Skeletal muscle satellite cell (primary cell): ENCODE measurements at regions not wholly inside any gene's neighbourhood (a gene's known extent, or its start where the extent isn't known, plus 50 kb on each side); places are given as distances from the start of the nearest gene placed in this dataset.

ENCODE experiments used
- H3K27me3 ChIP-seq: 2 replicates; pipeline ENCODE4 v1.7.0; 2013; ENCODE audit warnings: low read length; ENCODE audit not compliant: control insufficient read depth, insufficient read depth
- H3K36me3 ChIP-seq: 2 replicates; pipeline ENCODE4 v1.7.0; 2013; ENCODE audit warnings: mild to moderate bottlenecking, control low read depth, low read length; ENCODE audit not compliant: insufficient read depth
- H3K4me1 ChIP-seq: 2 replicates; pipeline ENCODE4 v1.7.0; 2013; ENCODE audit warnings: low read length; ENCODE audit not compliant: control insufficient read depth, insufficient read depth
- H3K4me2 ChIP-seq: 2 replicates; pipeline ENCODE4 v1.7.0; 2013; ENCODE audit warnings: mild to moderate bottlenecking, low read length
- H3K4me3 ChIP-seq: 2 replicates; pipeline ENCODE4 v1.7.0; 2013; ENCODE audit warnings: low read length
- H3K9ac ChIP-seq: 2 replicates; pipeline ENCODE4 v1.7.0; 2013; ENCODE audit warnings: mild to moderate bottlenecking, low read depth, low read length, moderate library complexity
- H3K9me3 ChIP-seq: replicated peaks from 2 replicates; pipeline ENCODE4 v1.7.0; 2013; ENCODE audit warnings: mild to moderate bottlenecking, control low read depth, low read length

GRCh38 chr10:33114451-33114952, 156.5 kb upstream of the ITGB1 start:
- Histone ChIP-seq H3K4me3 (peak overlapping the region; percentile 11), H3K36me3 (no peaks in the 10 kb centered on the region), H3K4me1 (peaks cover 46% of the 10 kb centered on the region), H3K9me3 (no peaks in the 10 kb centered on the region), H3K27me3 (no peaks in the 10 kb centered on the region), H3K9ac (peak overlapping the region; percentile 36), H3K4me2 (peak overlapping the region; percentile 54)

DNA sequence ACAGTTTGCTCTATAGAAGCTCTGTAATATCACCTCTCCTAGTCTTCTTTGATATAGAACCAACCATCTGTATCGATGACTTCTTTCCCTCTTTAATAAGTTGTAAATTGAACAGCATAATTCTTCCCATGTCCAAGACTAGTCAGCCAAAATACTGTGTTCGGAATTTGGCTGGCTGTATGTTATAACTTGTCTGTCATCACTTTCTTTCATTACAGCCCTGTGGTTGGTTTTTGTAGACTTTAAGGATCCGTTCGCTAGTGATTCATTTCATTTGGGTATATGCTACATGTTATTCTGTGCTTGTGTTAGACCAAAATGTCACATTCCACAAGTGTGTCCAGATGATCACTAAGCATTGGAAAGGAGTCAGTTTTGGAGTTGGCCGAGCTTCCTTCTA, 155.4 kb upstream of the ITGB1 start:
- H3K36me3 ChIP-seq = no peaks in the 10 kb centered on the region
- H3K9me3 ChIP-seq = no peaks in the 10 kb centered on the region
- no peaks in the 10 kb centered on the region for H3K27me3 ChIP-seq
- H3K4me1 ChIP-seq = peaks cover 46% of the 10 kb centered on the region
- H3K9ac ChIP-seq = no peak overlapping the region
- H3K4me2 ChIP-seq = peak overlapping the region; percentile 54
- H3K4me3 ChIP-seq = peak overlapping the region; percentile 1

DNA sequence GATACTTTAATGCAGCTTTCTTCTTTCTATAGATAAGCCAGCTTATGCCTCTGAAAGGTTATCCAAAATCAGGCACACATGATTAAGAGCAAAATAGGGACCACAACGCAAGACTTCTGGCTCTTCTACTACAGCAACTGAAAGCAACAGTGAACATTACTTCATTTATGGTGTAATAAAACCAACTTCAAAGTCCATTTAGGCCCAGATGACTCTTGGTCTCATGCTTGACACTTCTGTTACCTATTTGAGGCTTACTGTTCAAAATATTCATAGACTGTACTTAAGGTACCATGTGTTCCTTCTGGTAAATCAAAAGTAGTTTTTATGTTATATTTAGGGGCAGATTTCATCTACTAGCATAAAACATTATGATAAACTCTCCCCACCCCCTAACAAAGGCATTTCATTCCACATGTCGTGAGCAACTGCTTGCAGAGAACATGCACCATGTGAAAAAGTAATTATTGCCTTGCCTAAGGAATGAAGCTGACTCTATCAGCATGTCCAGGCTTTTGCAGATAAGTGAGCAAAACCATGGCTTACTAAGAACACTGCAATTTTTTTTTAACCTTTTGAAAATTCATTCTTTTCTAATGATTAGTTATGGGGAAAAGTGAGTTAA, 154.9 kb upstream of the ITGB1 start:
- Histone ChIP-seq H3K4me1 (peaks cover 46% of the 10 kb centered on the region), H3K27me3 (no peaks in the 10 kb centered on the region), H3K9me3 (no peaks in the 10 kb centered on the region), H3K36me3 (no peaks in the 10 kb centered on the region), H3K4me2 (peak overlapping the region; percentile 54), H3K9ac (no peak overlapping the region), H3K4me3 (no peak overlapping the region)

DNA sequence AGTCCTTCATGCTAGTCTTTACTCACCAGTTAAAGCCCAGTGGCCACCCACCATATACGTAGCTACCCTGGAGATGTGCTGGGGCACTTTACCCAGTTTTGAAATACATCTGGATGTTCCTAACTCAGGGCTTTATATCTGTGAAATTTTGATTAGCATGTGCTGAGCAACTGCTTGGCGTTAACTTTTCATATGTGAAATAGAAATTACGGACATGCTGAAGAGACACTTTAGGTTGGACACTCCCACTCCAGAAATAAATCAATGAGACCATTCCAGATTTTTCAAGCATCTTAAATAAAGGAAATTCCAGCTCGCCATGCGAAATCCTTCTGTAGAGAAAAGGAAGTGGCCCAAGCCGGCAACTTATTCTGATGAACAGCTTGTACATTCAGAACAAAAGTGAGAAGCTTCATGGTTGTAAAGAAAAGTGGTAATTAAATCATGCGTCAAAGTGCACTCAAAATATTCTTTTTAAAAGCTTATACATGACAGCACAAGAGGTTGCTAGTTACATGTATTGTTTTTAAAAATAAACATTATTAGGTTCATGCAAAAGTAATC, 153.5 kb upstream of the ITGB1 start:
- H3K36me3 ChIP-seq = no peaks in the 10 kb centered on the region
- H3K4me1 ChIP-seq = peaks cover 42% of the 10 kb centered on the region
- H3K4me2 ChIP-seq = no peak overlapping the region
- H3K4me3 ChIP-seq = no peak overlapping the region
- H3K27me3 ChIP-seq = no peaks in the 10 kb centered on the region
- no peaks in the 10 kb centered on the region for H3K9me3 ChIP-seq
- no peak overlapping the region for H3K9ac ChIP-seq

DNA sequence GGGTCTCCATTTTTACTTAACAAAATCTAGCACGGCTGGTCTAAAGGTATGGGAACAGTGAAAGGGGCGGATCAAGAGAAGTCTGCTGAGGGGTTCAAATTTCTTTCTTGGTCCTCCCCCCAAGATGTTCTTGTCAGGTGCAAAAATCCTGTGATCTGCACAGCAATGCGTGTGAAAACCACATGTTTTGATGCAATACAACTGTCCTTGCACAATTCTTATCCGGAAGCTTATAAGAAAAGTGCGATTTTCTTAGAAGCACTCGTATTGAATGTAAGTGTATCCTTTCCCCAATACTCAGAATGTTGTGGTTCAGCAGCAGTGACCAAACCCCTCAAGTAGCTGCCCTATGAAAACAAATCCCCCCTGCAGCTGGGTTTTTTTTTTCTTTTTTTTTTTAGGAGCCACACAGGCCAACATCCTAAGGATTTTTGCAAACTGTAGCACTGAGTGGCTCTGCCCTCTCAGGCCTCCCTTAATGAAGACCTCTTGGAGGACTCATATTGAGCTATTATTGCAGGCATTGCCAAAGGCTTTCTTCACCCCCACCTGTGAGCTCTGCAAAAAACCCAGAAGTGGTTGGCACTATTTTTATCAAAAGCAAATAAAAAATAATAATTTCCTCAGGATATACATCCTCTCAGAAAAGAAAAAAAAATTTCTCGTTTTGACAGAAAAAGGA, 151.9 kb upstream of the ITGB1 start:
- no peaks in the 10 kb centered on the region for H3K36me3 ChIP-seq
- H3K9me3 ChIP-seq = no peaks in the 10 kb centered on the region
- no peaks in the 10 kb centered on the region for H3K27me3 ChIP-seq
- no peak overlapping the region for H3K9ac ChIP-seq
- no peak overlapping the region for H3K4me3 ChIP-seq
- no peak overlapping the region for H3K4me2 ChIP-seq
- peaks cover 26% of the 10 kb centered on the region for H3K4me1 ChIP-seq

- H3K4me2 ChIP-seq = no peak overlapping the region
- H3K9ac ChIP-seq = no peak overlapping the region
- no peaks in the 10 kb centered on the region for H3K9me3 ChIP-seq
- no peaks in the 10 kb centered on the region for H3K27me3 ChIP-seq
- no peaks in the 10 kb centered on the region for H3K36me3 ChIP-seq
- H3K4me1 ChIP-seq = peaks cover 20% of the 10 kb centered on the region
- H3K4me3 ChIP-seq = no peak overlapping the region
Observed at GRCh38 chr10:33109384-33109783, 151.4 kb upstream of the ITGB1 start.

GRCh38 chr10:33107953-33108352, 149.9 kb upstream of the ITGB1 start:
- Histone ChIP-seq H3K4me3 (no peak overlapping the region), H3K4me2 (no peak overlapping the region), H3K36me3 (no peaks in the 10 kb centered on the region), H3K9ac (no peak overlapping the region), H3K4me1 (peaks cover 6% of the 10 kb centered on the region), H3K9me3 (no peaks in the 10 kb centered on the region), H3K27me3 (no peaks in the 10 kb centered on the region)

GRCh38 chr10:33106767-33107166, 148.7 kb upstream of the ITGB1 start:
- Histone ChIP-seq H3K9me3 (no peaks in the 10 kb centered on the region), H3K27me3 (no peaks in the 10 kb centered on the region), H3K4me2 (no peak overlapping the region), H3K36me3 (no peaks in the 10 kb centered on the region), H3K4me3 (no peak overlapping the region), H3K9ac (no peak overlapping the region), H3K4me1 (no peaks in the 10 kb centered on the region)

- Histone ChIP-seq H3K9me3 (no peaks in the 10 kb centered on the region), H3K4me1 (peaks cover 14% of the 10 kb centered on the region), H3K36me3 (no peaks in the 10 kb centered on the region), H3K4me3 (no peak overlapping the region), H3K4me2 (no peak overlapping the region), H3K9ac (no peak overlapping the region), H3K27me3 (no peaks in the 10 kb centered on the region)
Observed at GRCh38 chr10:33103863-33104379, 145.9 kb upstream of the ITGB1 start.

- no peak overlapping the region for H3K4me2 ChIP-seq
- H3K36me3 ChIP-seq = no peaks in the 10 kb centered on the region
- H3K4me1 ChIP-seq = peaks cover 16% of the 10 kb centered on the region
- H3K27me3 ChIP-seq = no peaks in the 10 kb centered on the region
- no peaks in the 10 kb centered on the region for H3K9me3 ChIP-seq
- no peak overlapping the region for H3K9ac ChIP-seq
- no peak overlapping the region for H3K4me3 ChIP-seq
Observed at GRCh38 chr10:33102071-33102470, 144.0 kb upstream of the ITGB1 start.

GRCh38 chr10:33101392-33101787, 143.4 kb upstream of the ITGB1 start:
- Histone ChIP-seq H3K4me3 (no peak overlapping the region), H3K4me2 (no peak overlapping the region), H3K9ac (no peak overlapping the region), H3K9me3 (no peaks in the 10 kb centered on the region), H3K36me3 (no peaks in the 10 kb centered on the region), H3K27me3 (no peaks in the 10 kb centered on the region), H3K4me1 (peaks cover 16% of the 10 kb centered on the region)
